MM.1S (cell line): ENCODE measurements at regions not wholly inside any gene's neighbourhood (a gene's known extent, or its start where the extent isn't known, plus 50 kb on each side); places are given as distances from the start of the nearest gene placed in this dataset.

Source experiments
- DNase-seq: peaks from one replicate; pipeline ENCODE4 v3.0.0-alpha.2; 2015
- H2AFZ ChIP-seq: fragments of 300-600 bp; sonication (generic); 2 replicates; pipeline ENCODE4 v1.6.0; 2016; ENCODE audit warnings: antibody characterized with exemption, low read length
- H3F3A ChIP-seq: fragments of 300-600 bp; sonication (generic); 2 replicates; pipeline ENCODE4 v1.6.1; 2016; ENCODE audit warnings: mild to moderate bottlenecking, antibody characterized with exemption, low read length, moderate library complexity, mixed read lengths; ENCODE audit not compliant: insufficient read depth
- H3K27ac ChIP-seq: fragments of 300-600 bp; sonication (generic); 2 replicates; pipeline ENCODE4 v1.5.1; 2016; ENCODE audit warnings: mild to moderate bottlenecking, low read length
- H3K27me3 ChIP-seq: fragments of 300-600 bp; sonication (generic); replicated peaks from 2 replicates; pipeline ENCODE4 v1.6.0; 2016; ENCODE audit warnings: low read length; ENCODE audit not compliant: insufficient read depth
- H3K36me3 ChIP-seq: fragments of 300-600 bp; sonication (generic); replicated peaks from 2 replicates; pipeline ENCODE4 v1.6.1; 2016; ENCODE audit warnings: mild to moderate bottlenecking, low read length, mixed read lengths; ENCODE audit not compliant: insufficient read depth
- H3K4me1 ChIP-seq: fragments of 300-600 bp; sonication (generic); 2 replicates; pipeline ENCODE4 v1.6.1; 2016; ENCODE audit warnings: low read length, mixed read lengths
- H3K4me2 ChIP-seq: fragments of 300-600 bp; sonication (generic); 2 replicates; pipeline ENCODE4 v1.6.0; 2016; ENCODE audit warnings: low read depth, low read length
- H3K4me3 ChIP-seq: fragments of 300-600 bp; sonication (generic); 2 replicates; pipeline ENCODE4 v1.5.1; 2016; ENCODE audit warnings: low read length, mixed read lengths
- H3K79me2 ChIP-seq: fragments of 300-600 bp; sonication (generic); 2 replicates; pipeline ENCODE4 v1.6.1; 2016; ENCODE audit warnings: mixed run types, low read length, mixed read lengths
- H3K9ac ChIP-seq: fragments of 300-600 bp; sonication (generic); 2 replicates; pipeline ENCODE4 v1.6.1; 2016; ENCODE audit warnings: low read length, mixed read lengths
- H3K9me2 ChIP-seq: fragments of 300-600 bp; sonication (generic); replicated peaks from 2 replicates; pipeline ENCODE4 v1.6.1; 2016; ENCODE audit warnings: mild to moderate bottlenecking, low read length, mixed read lengths; ENCODE audit not compliant: insufficient read depth
- H3K9me3 ChIP-seq: fragments of 300-600 bp; sonication (generic); replicated peaks from 2 replicates; pipeline ENCODE4 v1.6.1; 2016; ENCODE audit warnings: mild to moderate bottlenecking, low read length, mixed read lengths; ENCODE audit not compliant: insufficient read depth
- H4K20me1 ChIP-seq: fragments of 300-600 bp; sonication (generic); 2 replicates; pipeline ENCODE4 v1.6.1; 2016; ENCODE audit warnings: mild to moderate bottlenecking, low read length, moderate library complexity, mixed read lengths; ENCODE audit not compliant: insufficient read depth
- EZH2 ChIP-seq: fragments of 300-600 bp; sonication (generic); optimal IDR thresholded peaks from 2 replicates; pipeline ENCODE3; 2017; ENCODE audit warnings: low read depth, mild to moderate bottlenecking, antibody characterized with exemption, low read length, mixed read lengths
- EZH2phosphoT487 ChIP-seq: fragments of 300-600 bp; sonication (generic); IDR thresholded peaks from 2 replicates; pipeline ENCODE4 v1.6.1; 2018; ENCODE audit warnings: antibody characterized with exemption, low read length
- TF ChIP-seq, protein P1 (sequence below): fragments of 300-600 bp; sonication (generic); IDR thresholded peaks from 2 replicates; pipeline ENCODE4 v1.5.1; 2016; ENCODE audit warnings: antibody characterized with exemption, low read length, mixed read lengths

- Histone ChIP-seq H4K20me1 (no peaks in the 10 kb centered on the region), H3K9me3 (no peaks in the 10 kb centered on the region), H3K36me3 (no peaks in the 10 kb centered on the region), H3K27me3 (no peaks in the 10 kb centered on the region), H3K4me3 (no peak overlapping the region), H3F3A (no peaks in the 10 kb centered on the region), H3K4me1 (no peaks in the 10 kb centered on the region), H3K4me2 (no peak overlapping the region), H3K79me2 (no peaks in the 10 kb centered on the region), H2AFZ (no peak overlapping the region), H3K9me2 (no peaks in the 10 kb centered on the region), H3K9ac (no peak overlapping the region), H3K27ac (no peak overlapping the region)
- TF ChIP-seq, protein P1, sequence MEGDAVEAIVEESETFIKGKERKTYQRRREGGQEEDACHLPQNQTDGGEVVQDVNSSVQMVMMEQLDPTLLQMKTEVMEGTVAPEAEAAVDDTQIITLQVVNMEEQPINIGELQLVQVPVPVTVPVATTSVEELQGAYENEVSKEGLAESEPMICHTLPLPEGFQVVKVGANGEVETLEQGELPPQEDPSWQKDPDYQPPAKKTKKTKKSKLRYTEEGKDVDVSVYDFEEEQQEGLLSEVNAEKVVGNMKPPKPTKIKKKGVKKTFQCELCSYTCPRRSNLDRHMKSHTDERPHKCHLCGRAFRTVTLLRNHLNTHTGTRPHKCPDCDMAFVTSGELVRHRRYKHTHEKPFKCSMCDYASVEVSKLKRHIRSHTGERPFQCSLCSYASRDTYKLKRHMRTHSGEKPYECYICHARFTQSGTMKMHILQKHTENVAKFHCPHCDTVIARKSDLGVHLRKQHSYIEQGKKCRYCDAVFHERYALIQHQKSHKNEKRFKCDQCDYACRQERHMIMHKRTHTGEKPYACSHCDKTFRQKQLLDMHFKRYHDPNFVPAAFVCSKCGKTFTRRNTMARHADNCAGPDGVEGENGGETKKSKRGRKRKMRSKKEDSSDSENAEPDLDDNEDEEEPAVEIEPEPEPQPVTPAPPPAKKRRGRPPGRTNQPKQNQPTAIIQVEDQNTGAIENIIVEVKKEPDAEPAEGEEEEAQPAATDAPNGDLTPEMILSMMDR: no peak
- TF ChIP-seq EZH2phosphoT487 (no peak), EZH2 (no peak)
- DNase-seq: no peak
These were observed 227.6 kb upstream of the FTMT start for GRCh38 chr5:121624035-121624434.

- H3K4me3 ChIP-seq: no peak overlapping the region
- no peaks in the 10 kb centered on the region for H3K9me2 ChIP-seq
- no peak overlapping the region for H2AFZ ChIP-seq
- H3K9me3 ChIP-seq: no peaks in the 10 kb centered on the region
- no peaks in the 10 kb centered on the region for H3K27me3 ChIP-seq
- DNase-seq: no peak
- H3K27ac ChIP-seq: no peak overlapping the region
- H3K4me2 ChIP-seq: no peak overlapping the region
- no peak overlapping the region for H3K9ac ChIP-seq
- TF ChIP-seq, protein P1: no peak
- TF ChIP-seq EZH2 (no peak), EZH2phosphoT487 (no peak)
- no peaks in the 10 kb centered on the region for H3K36me3 ChIP-seq
- H3K4me1 ChIP-seq: no peaks in the 10 kb centered on the region
- no peaks in the 10 kb centered on the region for H4K20me1 ChIP-seq
- H3F3A ChIP-seq: no peaks in the 10 kb centered on the region
- H3K79me2 ChIP-seq: no peaks in the 10 kb centered on the region
These were observed 222.9 kb upstream of the FTMT start for GRCh38 chr5:121628783-121629182.

DNA sequence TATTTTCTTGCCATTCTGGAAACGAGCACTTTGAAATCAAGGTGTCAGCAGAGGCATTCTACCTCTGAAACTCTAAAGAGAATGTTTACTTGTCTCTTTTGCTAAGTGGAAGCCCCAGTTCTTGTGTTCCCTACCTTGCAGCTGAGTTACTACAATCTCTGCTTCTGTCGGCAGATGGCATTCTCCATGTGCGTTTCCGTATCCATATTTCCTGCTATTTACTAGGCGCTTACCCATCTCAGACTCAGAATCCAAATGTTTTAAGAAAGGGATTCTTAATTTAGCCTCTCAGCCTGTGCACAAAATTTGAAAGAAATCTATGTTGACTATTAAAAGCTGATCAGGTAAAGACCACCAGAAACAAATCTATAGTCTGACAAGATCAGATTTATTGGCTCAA, 221.3 kb upstream of the FTMT start:
- no peak overlapping the region for H3K4me3 ChIP-seq
- H3K4me2 ChIP-seq: no peak overlapping the region
- no peak overlapping the region for H3K9ac ChIP-seq
- no peaks in the 10 kb centered on the region for H3K9me3 ChIP-seq
- H3F3A ChIP-seq: no peaks in the 10 kb centered on the region
- no peak overlapping the region for H3K27ac ChIP-seq
- H3K27me3 ChIP-seq: no peaks in the 10 kb centered on the region
- DNase-seq: no peak
- no peak overlapping the region for H2AFZ ChIP-seq
- no peaks in the 10 kb centered on the region for H4K20me1 ChIP-seq
- H3K36me3 ChIP-seq: no peaks in the 10 kb centered on the region
- H3K79me2 ChIP-seq: no peaks in the 10 kb centered on the region
- no peak for TF ChIP-seq EZH2phosphoT487
- no peak for TF ChIP-seq EZH2
- TF ChIP-seq, protein P1: no peak
- no peaks in the 10 kb centered on the region for H3K4me1 ChIP-seq
- no peaks in the 10 kb centered on the region for H3K9me2 ChIP-seq
